H1 (cell line): ENCODE measurements at regions not wholly inside any gene's neighbourhood (a gene's known extent, or its start where the extent isn't known, plus 50 kb on each side); places are given as distances from the start of the nearest gene placed in this dataset.

ENCODE experiments used
- CTCF ChIA-PET: fragments of 300-600 bp; sonication (Branson Sonifier 250); formaldehyde crosslinking; loops from one replicate; lab custom pipeline; 2021; ENCODE audit not compliant: partially characterized antibody; lab: Charles Lee
- POLR2A ChIA-PET: fragments of 300-600 bp; sonication (Branson Sonifier 250); formaldehyde crosslinking; loops from one replicate; lab custom pipeline; 2021; ENCODE audit warnings: inconsistent platforms; ENCODE audit not compliant: partially characterized antibody; lab: Charles Lee
- DNase-seq, 2 experiments: peaks; one replicate each; pipeline versions ENCODE4 v3.0.0 to v3.0.0-alpha.2; 2010 to 2022; ENCODE audit warnings: low spot score in 2 of 2, low read depth in 1 of 2, mixed read lengths in 1 of 2
- FAIRE-seq: peaks from 2 replicates; lab custom pipeline; 2011; peaks lifted over from hg19 to GRCh38; lab: Jason Lieb, UNC
- H2AFZ ChIP-seq: 2 replicates; pipeline ENCODE4 v1.8.1; 2012; ENCODE audit warnings: low read length, inconsistent platforms
- H2AK5ac ChIP-seq: 2 replicates; pipeline ENCODE4 v1.6.1; 2013; ENCODE audit warnings: low read depth, low read length
- H2BK120ac ChIP-seq: replicated peaks from 2 replicates; pipeline ENCODE3; 2013; ENCODE audit warnings: low read depth, low read length, inconsistent platforms
- H2BK12ac ChIP-seq: 2 replicates; pipeline ENCODE4 v1.6.1; 2013; ENCODE audit warnings: low read depth, low read length
- H2BK15ac ChIP-seq: 2 replicates; pipeline ENCODE4 v1.6.1; 2013; ENCODE audit warnings: low read length
- H2BK20ac ChIP-seq: 2 replicates; pipeline ENCODE4 v1.6.1; 2013; ENCODE audit warnings: low read length
- H2BK5ac ChIP-seq: 2 replicates; pipeline ENCODE4 v1.6.1; 2013; ENCODE audit warnings: low read depth, low read length
- H3K14ac ChIP-seq: 2 replicates; pipeline ENCODE4 v1.6.1; 2013; ENCODE audit warnings: inconsistent platforms; ENCODE audit not compliant: insufficient read length
- H3K18ac ChIP-seq: 2 replicates; pipeline ENCODE4 v1.6.1; 2013; ENCODE audit warnings: low read length; ENCODE audit errors: extremely low read depth
- H3K23ac ChIP-seq: 2 replicates; pipeline ENCODE4 v1.6.1; 2013; ENCODE audit warnings: inconsistent platforms; ENCODE audit not compliant: insufficient read length
- H3K23me2 ChIP-seq: 2 replicates; pipeline ENCODE4 v1.6.1; 2013; ENCODE audit warnings: low read depth, low read length
- H3K27ac ChIP-seq: 2 replicates; pipeline ENCODE4 v1.6.1; 2011; ENCODE audit warnings: low read depth, low read length, inconsistent platforms
- H3K27me3 ChIP-seq, 4 experiments: replicated peaks in 1 of 4; 1 replicate in 1 of 4; 2 replicates in 3 of 4; pipeline versions ENCODE4 v1.6.1 to v1.8.1; 2011 to 2013; ENCODE audit warnings: low read length in 3 of 4, mild to moderate bottlenecking in 3 of 4, inconsistent platforms in 2 of 4, mixed read lengths in 2 of 4, moderate library complexity in 1 of 4; ENCODE audit not compliant: control insufficient read depth in 3 of 4, insufficient read depth in 3 of 4; ENCODE audit errors: extremely low read depth in 1 of 4
- H3K36me3 ChIP-seq, 4 experiments: 2 replicates each; pipeline versions ENCODE4 v1.6.1 to v1.8.1; 2011 to 2013; ENCODE audit warnings: mild to moderate bottlenecking in 4 of 4, low read length in 3 of 4, moderate library complexity in 2 of 4, control low read depth in 1 of 4, inconsistent platforms in 1 of 4; ENCODE audit not compliant: insufficient read depth in 4 of 4, control insufficient read depth in 2 of 4
- H3K4ac ChIP-seq: replicated peaks from 2 replicates; pipeline ENCODE3; 2013; ENCODE audit warnings: low read length, low read depth, mixed read lengths, inconsistent platforms; ENCODE audit not compliant: insufficient read length
- H3K4me1 ChIP-seq, 4 experiments: replicated peaks in 1 of 4; 1 replicate in 1 of 4; 2 replicates in 3 of 4; pipeline versions ENCODE4 v1.6.1 to v1.8.1; 2011 to 2013; ENCODE audit warnings: low read length in 3 of 4, inconsistent platforms in 2 of 4, mixed read lengths in 1 of 4; ENCODE audit not compliant: insufficient read depth in 4 of 4, control insufficient read depth in 3 of 4
- H3K4me2 ChIP-seq, 2 experiments: 2 replicates each; pipeline versions ENCODE4 v1.6.1 to v1.8.1; 2011 to 2013; ENCODE audit warnings: low read depth in 2 of 2, low read length in 2 of 2, control low read depth in 1 of 2, inconsistent platforms in 1 of 2, mild to moderate bottlenecking in 1 of 2; ENCODE audit not compliant: insufficient read depth in 1 of 2
- H3K4me3 ChIP-seq, 4 experiments: fragments of 200-600, 300-600 bp in 1 of 4; sonication (generic), shearing (Covaris generic), sonication (Bioruptor Twin) in 1 of 4; 2 replicates each; pipeline versions ENCODE4 v1.5.1 to v1.8.1; 2011 to 2016; ENCODE audit warnings: low read length in 4 of 4, low read depth in 3 of 4, control low read depth in 2 of 4, inconsistent platforms in 2 of 4, mild to moderate bottlenecking in 2 of 4, mixed read lengths in 1 of 4, moderate library complexity in 1 of 4; ENCODE audit not compliant: insufficient read depth in 2 of 4; ENCODE audit errors: extremely low read depth in 1 of 4
- H3K56ac ChIP-seq: replicated peaks from 2 replicates; pipeline ENCODE3; 2013; ENCODE audit warnings: low read depth, mild to moderate bottlenecking, mixed read lengths, low read length, inconsistent platforms; ENCODE audit not compliant: insufficient read length
- H3K79me1 ChIP-seq: 2 replicates; pipeline ENCODE4 v1.6.1; 2013; ENCODE audit warnings: low read depth, low read length, control low read depth
- H3K79me2 ChIP-seq, 2 experiments: 2 replicates each; pipeline versions ENCODE4 v1.6.1 to v1.8.1; 2012 to 2013; ENCODE audit warnings: low read length in 2 of 2, mild to moderate bottlenecking in 2 of 2, inconsistent platforms in 1 of 2; ENCODE audit not compliant: insufficient read depth in 2 of 2, control insufficient read depth in 1 of 2
- H3K9ac ChIP-seq, 4 experiments: replicated peaks in 1 of 4; 1 replicate in 1 of 4; 2 replicates in 3 of 4; pipeline versions ENCODE4 v1.6.1 to v1.8.1; 2011 to 2013; ENCODE audit warnings: low read depth in 3 of 4, low read length in 3 of 4, control low read depth in 2 of 4, mild to moderate bottlenecking in 2 of 4, moderate library complexity in 2 of 4, inconsistent platforms in 1 of 4; ENCODE audit errors: extremely low read depth in 1 of 4
- H3K9me3 ChIP-seq, 2 experiments: 2 replicates each; pipeline versions ENCODE4 v1.6.1 to v1.8.1; 2012 to 2013; ENCODE audit warnings: mild to moderate bottlenecking in 2 of 2, moderate library complexity in 2 of 2, control low read depth in 1 of 2, inconsistent platforms in 1 of 2, low read depth in 1 of 2, low read length in 1 of 2, mixed read lengths in 1 of 2; ENCODE audit not compliant: insufficient read depth in 2 of 2
- H4K20me1 ChIP-seq, 2 experiments: replicated peaks in 1 of 2; 2 replicates each; pipeline versions ENCODE3 to v1.8.1; 2011 to 2013; ENCODE audit warnings: inconsistent platforms in 2 of 2, low read length in 2 of 2, mild to moderate bottlenecking in 1 of 2; ENCODE audit not compliant: insufficient read depth in 2 of 2, control insufficient read depth in 1 of 2
- H4K5ac ChIP-seq: 2 replicates; pipeline ENCODE4 v1.6.1; 2013; ENCODE audit warnings: low read length, low read depth, mixed read lengths, inconsistent platforms; ENCODE audit not compliant: insufficient read length
- H4K8ac ChIP-seq: 2 replicates; pipeline ENCODE4 v1.8.0; 2013; ENCODE audit warnings: mild to moderate bottlenecking, moderate library complexity, low read length, inconsistent platforms; ENCODE audit not compliant: insufficient read depth; ENCODE audit errors: extremely low read depth
- H4K91ac ChIP-seq: replicated peaks from 2 replicates; pipeline ENCODE3; 2013; ENCODE audit warnings: low read length, mixed read lengths, inconsistent platforms; ENCODE audit not compliant: insufficient read length
- HDAC2 ChIP-seq, 2 experiments: fragments of 300-600 bp in 1 of 2; sonication (generic) in 1 of 2; IDR thresholded peaks; 2 replicates each; pipeline ENCODE4 v1.6.1; 2011 to 2012; ENCODE audit warnings: low read depth in 2 of 2, low read length in 2 of 2, mild to moderate bottlenecking in 2 of 2, moderate library complexity in 2 of 2, borderline replicate concordance in 1 of 2, inconsistent platforms in 1 of 2
- KDM1A ChIP-seq: fragments of 200-600, 300-600 bp; sonication (generic); IDR thresholded peaks from 2 replicates; pipeline ENCODE4 v1.7.1; 2016; ENCODE audit warnings: mild to moderate bottlenecking, low read length, borderline replicate concordance
- NANOG ChIP-seq: IDR thresholded peaks from 2 replicates; pipeline ENCODE4 v1.6.1; 2011; ENCODE audit warnings: low read length, low read depth, mild to moderate bottlenecking, inconsistent platforms; ENCODE audit not compliant: insufficient read depth, poor library complexity, severe bottlenecking
- SIRT6 ChIP-seq: IDR thresholded peaks from one replicate; pipeline ENCODE4 v1.7.1; 2012; ENCODE audit warnings: low read length, inconsistent platforms
- SP1 ChIP-seq: IDR thresholded peaks from 2 replicates; pipeline ENCODE4 v1.6.1; 2011; ENCODE audit warnings: low read depth, low read length
- WGBS, 2 experiments: shearing (Covaris generic) in 1 of 2; methylation state at CpG; one replicate each; pipeline versions ENCODE4 v1.1.6 to v1.1.7; 2013 to 2015; ENCODE audit warnings: low lambda C conversion rate in 2 of 2, mixed read lengths in 2 of 2, inconsistent platforms in 1 of 2, low coverage in 1 of 2, missing lambda C conversion rate in 1 of 2; ENCODE audit not compliant: insufficient replicate concordance in 2 of 2, insufficient coverage in 1 of 2, insufficient read length in 1 of 2; ENCODE audit errors: extremely low coverage in 1 of 2, missing lambda C conversion rate in 1 of 2; 5-methylcytosine and 5-hydroxymethylcytosine counted together
- TF ChIP-seq, protein P1 (sequence below): IDR thresholded peaks from 2 replicates; pipeline ENCODE4 v1.6.1; 2012; ENCODE audit warnings: inconsistent platforms
- TF ChIP-seq, protein P2 (sequence below): IDR thresholded peaks from 2 replicates; pipeline ENCODE4 v1.6.1; 2012; ENCODE audit warnings: inconsistent platforms

DNA sequence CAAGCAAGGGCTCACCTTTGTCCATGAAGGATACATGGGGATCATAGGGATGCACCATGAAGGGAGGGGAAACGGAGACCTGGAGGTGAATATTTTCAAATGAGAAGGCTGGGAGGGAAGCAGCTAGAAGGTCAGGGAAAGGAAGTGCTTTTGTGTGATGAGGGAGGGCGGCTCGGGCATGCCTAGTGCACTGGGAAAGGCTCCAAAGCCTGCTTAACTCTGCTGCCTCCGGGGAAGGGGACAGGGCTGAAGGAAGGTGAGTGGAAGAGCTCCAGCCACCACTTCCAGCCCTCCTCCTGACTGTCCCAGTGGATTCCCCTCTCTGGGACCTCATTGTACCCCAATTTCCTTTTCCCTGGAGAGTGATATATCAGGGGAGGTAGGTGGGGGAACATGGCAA is 149.4 kb upstream of the PRMT8 start:
- no peaks in the 10 kb centered on the region for H3K23me2 ChIP-seq
- CTCF ChIA-PET: interaction anchor here (0.7 to 3.3 kb wide), 27 partner anchors 9 to 462 kb away, joined by 3 to 21 read pairs (median 4); partner anchors contain the start of gene PRMT8
- H2BK15ac ChIP-seq: 0 out of 2 replicates have a peak overlapping the region, but pooled peaks have one; percentile 63
- DNase-seq: no peak
- no peak overlapping the region for H2BK5ac ChIP-seq
- H3K79me2 ChIP-seq: no peaks in the 10 kb centered on the region
- H3K4ac ChIP-seq: no peak overlapping the region
- no peaks in the 10 kb centered on the region for H3K79me1 ChIP-seq
- no peaks in the 10 kb centered on the region for H3K9me3 ChIP-seq
- H2AK5ac ChIP-seq: no peak overlapping the region
- H3K27me3 ChIP-seq: peaks cover 0 to 3% (median 0%) of the 10 kb centered on the region in 4 experiments; a peak in 1 of 7 replicates
- FAIRE-seq: no peak
- no peak overlapping the region for H2BK20ac ChIP-seq
- H3K18ac ChIP-seq: no peak overlapping the region
- POLR2A ChIA-PET: interaction anchor here (0.9 kb wide), 1 partner anchor 137 kb away, joined by 3 read pairs; no protein-coding TSS in a partner anchor
- H4K5ac ChIP-seq: no peak overlapping the region
- peaks cover 1 to 12% (median 3%) of the 10 kb centered on the region in 4 experiments for H3K4me1 ChIP-seq
- no peak overlapping the region for H3K4me2 ChIP-seq
- no peaks in the 10 kb centered on the region for H3K36me3 ChIP-seq
- TF ChIP-seq, protein P1, sequence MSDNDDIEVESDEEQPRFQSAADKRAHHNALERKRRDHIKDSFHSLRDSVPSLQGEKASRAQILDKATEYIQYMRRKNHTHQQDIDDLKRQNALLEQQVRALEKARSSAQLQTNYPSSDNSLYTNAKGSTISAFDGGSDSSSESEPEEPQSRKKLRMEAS: no peak
- TF ChIP-seq SIRT6: no peak
- TF ChIP-seq NANOG: no peak
- no peak for TF ChIP-seq SP1
- TF ChIP-seq KDM1A: no peak
- TF ChIP-seq HDAC2 (IDR thresholded peaks at IDR 0.05; ENCODE audit: borderline replicate concordance in 1 of 2, low read depth in 2 of 2, low read length in 2 of 2): no peak
- TF ChIP-seq, protein P2, sequence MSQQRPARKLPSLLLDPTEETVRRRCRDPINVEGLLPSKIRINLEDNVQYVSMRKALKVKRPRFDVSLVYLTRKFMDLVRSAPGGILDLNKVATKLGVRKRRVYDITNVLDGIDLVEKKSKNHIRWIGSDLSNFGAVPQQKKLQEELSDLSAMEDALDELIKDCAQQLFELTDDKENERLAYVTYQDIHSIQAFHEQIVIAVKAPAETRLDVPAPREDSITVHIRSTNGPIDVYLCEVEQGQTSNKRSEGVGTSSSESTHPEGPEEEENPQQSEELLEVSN: no peak
- no peak overlapping the region for H3K4me3 ChIP-seq
- peak overlapping the region; percentile 80; the same call in 1 of the 2 replicates for H2BK12ac ChIP-seq
- no peak overlapping the region for H2AFZ ChIP-seq
- no peak overlapping the region for H3K56ac ChIP-seq
- H4K91ac ChIP-seq: peak overlapping the region; percentile 15
- no peak overlapping the region for H3K9ac ChIP-seq
- no peak overlapping the region for H3K23ac ChIP-seq
- no peaks in the 10 kb centered on the region for H4K20me1 ChIP-seq
- H4K8ac ChIP-seq: no peak overlapping the region; the same call in 1 of the 2 replicates
- no peak overlapping the region for H3K14ac ChIP-seq
- H2BK120ac ChIP-seq: no peak overlapping the region
- 78% methylated on average over 4 of the region's 4 CpGs; no CpG with 5 or more reads in 1 of the 2 experiments for WGBS, 2 experiments
- H3K27ac ChIP-seq: no peak overlapping the region
